Upper lobe of left lung (tissue), 6 donors: ENCODE measurements at regions not wholly inside any gene's neighbourhood (a gene's known extent, or its start where the extent isn't known, plus 50 kb on each side); places are given as distances from the start of the nearest gene placed in this dataset.

ENCODE experiments used
- ATAC-seq, 2 donors: fragments of 200-7000 bp; cut with Tn5 transposase; one replicate each; pipeline ENCODE4 v1.9.1; 2022; ENCODE audit warnings: mild to moderate bottlenecking in 2 of 2, moderate library complexity in 2 of 2; ENCODE audit not compliant: low FRiP score in 2 of 2
- DNase-seq, 2 donors: peaks; one replicate each; pipeline ENCODE4 v3.0.0-alpha.2; 2019 to 2020
- H3K27ac ChIP-seq, 4 donors: fragments of 200-600 bp; sonication (generic); one replicate each; pipeline ENCODE4 v1.5.1; 2016 to 2019
- H3K27me3 ChIP-seq, 4 donors: fragments of 200-600 bp; sonication (generic); one replicate each; pipeline ENCODE4 v1.5.1; 2017 to 2019
- H3K36me3 ChIP-seq, 4 donors: fragments of 200-600 bp; sonication (generic); one replicate each; pipeline ENCODE4 v1.5.1; 2016 to 2019
- H3K4me1 ChIP-seq, 4 donors: fragments of 200-600 bp; sonication (generic); one replicate each; pipeline ENCODE4 v1.5.1; 2018 to 2019
- H3K4me3 ChIP-seq, 4 donors: fragments of 200-600 bp; sonication (generic); one replicate each; pipeline ENCODE4 v1.5.1; 2017 to 2019; ENCODE audit warnings: mild to moderate bottlenecking in 2 of 4, moderate library complexity in 1 of 4
- H3K9me3 ChIP-seq, 4 donors: fragments of 200-600 bp; sonication (generic); one replicate each; pipeline ENCODE4 v1.5.1; 2018 to 2019
- EP300 ChIP-seq, 4 donors: sonication (generic); formaldehyde crosslinking; IDR thresholded peaks; one replicate each; pipeline ENCODE4 v1.5.1; 2017; ENCODE audit warnings: antibody characterized with exemption in 4 of 4, control low read depth in 2 of 4
- POLR2A ChIP-seq, 4 donors: fragments of 450-650 bp; IDR thresholded peaks; one replicate each; pipeline ENCODE4 v1.5.1; 2016 to 2017; ENCODE audit warnings: antibody characterized with exemption in 4 of 4, mild to moderate bottlenecking in 2 of 4
- POLR2AphosphoS5 ChIP-seq, 2 donors: sonication (generic); formaldehyde crosslinking; IDR thresholded peaks; one replicate each; pipeline ENCODE4 v1.5.1; 2017; ENCODE audit warnings: antibody characterized with exemption in 2 of 2
- WGBS, 2 donors: methylation state at CpG; one replicate each; pipeline ENCODE4 v1.1.5; 2017 to 2018; 5-methylcytosine and 5-hydroxymethylcytosine counted together
- TF ChIP-seq, protein P1 (sequence below), 6 experiments: fragments of 450-650 bp in 4 of 6; fragments of 200-600 bp in 2 of 6; sonication (generic) in 2 of 6; IDR thresholded peaks; one replicate each; pipeline ENCODE4 v1.5.1; 2016 to 2019; ENCODE audit warnings: antibody characterized with exemption in 6 of 6
- donor health status: DM: no; HTN: no; CAD: no; lungs with moderate emphysema.
- donor health status: DM: no; HTN: yes; CAD: no; lungs with severe emphysema.

DNA sequence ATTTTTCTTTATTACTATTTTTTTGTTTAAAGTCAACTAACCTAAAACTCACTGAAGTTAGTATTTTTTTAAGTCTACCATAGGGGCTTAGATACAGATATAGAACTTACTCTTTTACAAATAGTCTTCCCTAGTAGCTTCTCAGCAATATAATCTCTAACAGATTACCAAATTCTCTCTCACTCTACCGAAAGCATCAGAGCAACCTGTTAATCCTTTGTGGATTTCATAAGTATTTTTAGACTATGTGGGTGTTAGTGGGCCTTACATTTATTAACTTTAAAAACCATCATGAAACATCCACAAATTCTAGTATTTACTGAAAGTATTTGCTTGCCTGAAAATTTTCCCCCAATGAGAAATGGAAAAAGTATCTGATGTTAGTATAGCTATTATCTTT is 84.6 kb upstream of the TFPI start:
- TF ChIP-seq, protein P1, sequence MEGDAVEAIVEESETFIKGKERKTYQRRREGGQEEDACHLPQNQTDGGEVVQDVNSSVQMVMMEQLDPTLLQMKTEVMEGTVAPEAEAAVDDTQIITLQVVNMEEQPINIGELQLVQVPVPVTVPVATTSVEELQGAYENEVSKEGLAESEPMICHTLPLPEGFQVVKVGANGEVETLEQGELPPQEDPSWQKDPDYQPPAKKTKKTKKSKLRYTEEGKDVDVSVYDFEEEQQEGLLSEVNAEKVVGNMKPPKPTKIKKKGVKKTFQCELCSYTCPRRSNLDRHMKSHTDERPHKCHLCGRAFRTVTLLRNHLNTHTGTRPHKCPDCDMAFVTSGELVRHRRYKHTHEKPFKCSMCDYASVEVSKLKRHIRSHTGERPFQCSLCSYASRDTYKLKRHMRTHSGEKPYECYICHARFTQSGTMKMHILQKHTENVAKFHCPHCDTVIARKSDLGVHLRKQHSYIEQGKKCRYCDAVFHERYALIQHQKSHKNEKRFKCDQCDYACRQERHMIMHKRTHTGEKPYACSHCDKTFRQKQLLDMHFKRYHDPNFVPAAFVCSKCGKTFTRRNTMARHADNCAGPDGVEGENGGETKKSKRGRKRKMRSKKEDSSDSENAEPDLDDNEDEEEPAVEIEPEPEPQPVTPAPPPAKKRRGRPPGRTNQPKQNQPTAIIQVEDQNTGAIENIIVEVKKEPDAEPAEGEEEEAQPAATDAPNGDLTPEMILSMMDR (IDR thresholded peaks at IDR 0.05) = no peak
- no peak for TF ChIP-seq POLR2AphosphoS5 (IDR thresholded peaks at IDR 0.05)
- TF ChIP-seq POLR2A (IDR thresholded peaks at IDR 0.05) = no peak
- TF ChIP-seq EP300 (IDR thresholded peaks at IDR 0.05) = no peak
- Histone ChIP-seq H3K27me3 (no peaks in the 10 kb centered on the region), H3K9me3 (no peaks in the 10 kb centered on the region), H3K4me1 (no peaks in the 10 kb centered on the region), H3K27ac (no peak overlapping the region), H3K4me3 (no peak overlapping the region), H3K36me3 (no peaks in the 10 kb centered on the region)
- ATAC-seq (no peak), DNase-seq (no peak)
- WGBS, 2 donors = 93 to 95% methylated on average over 1 of the region's 1 CpG

DNA sequence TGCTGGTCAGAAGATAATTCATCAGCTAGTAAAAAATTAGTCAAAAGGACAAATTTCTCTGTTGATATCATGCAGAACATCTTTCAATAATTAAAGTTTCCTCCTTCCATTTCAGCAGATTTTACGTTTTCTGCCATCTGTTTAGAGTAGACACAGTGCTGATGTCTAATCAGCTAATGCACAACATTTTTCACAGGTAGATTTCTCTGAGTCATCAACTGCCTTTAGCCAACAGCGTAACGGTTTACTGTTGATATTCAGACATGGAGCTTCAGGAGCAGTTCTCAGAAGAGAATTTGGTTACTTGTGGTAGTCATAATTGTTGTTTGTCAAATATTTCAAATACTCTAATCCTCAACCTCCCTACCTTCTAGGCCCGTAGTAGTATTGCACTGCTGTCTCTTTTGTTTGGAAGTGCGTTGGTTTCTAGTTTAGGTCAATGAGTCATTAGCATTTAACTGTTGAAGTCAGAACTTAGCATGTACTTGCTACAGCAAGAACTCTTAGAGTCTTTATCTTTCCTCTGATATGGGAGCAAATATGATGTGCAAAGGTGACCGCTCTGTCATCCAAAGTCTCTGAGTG is 86.8 kb upstream of the TFPI start:
- DNase-seq (no peak), ATAC-seq (no peak)
- Histone ChIP-seq H3K27me3 (no peaks in the 10 kb centered on the region), H3K36me3 (no peaks in the 10 kb centered on the region), H3K4me3 (no peak overlapping the region), H3K9me3 (no peaks in the 10 kb centered on the region), H3K4me1 (no peaks in the 10 kb centered on the region), H3K27ac (no peak overlapping the region)
- TF ChIP-seq EP300 (IDR thresholded peaks at IDR 0.05) (no peak), POLR2AphosphoS5 (IDR thresholded peaks at IDR 0.05) (no peak), POLR2A (IDR thresholded peaks at IDR 0.05) (no peak)
- TF ChIP-seq, protein P1 (IDR thresholded peaks at IDR 0.05) = no peak
- whole genome bisulfite sequencing, 2 donors = 88 to 94% methylated on average over 6 of the region's 6 CpGs

DNA sequence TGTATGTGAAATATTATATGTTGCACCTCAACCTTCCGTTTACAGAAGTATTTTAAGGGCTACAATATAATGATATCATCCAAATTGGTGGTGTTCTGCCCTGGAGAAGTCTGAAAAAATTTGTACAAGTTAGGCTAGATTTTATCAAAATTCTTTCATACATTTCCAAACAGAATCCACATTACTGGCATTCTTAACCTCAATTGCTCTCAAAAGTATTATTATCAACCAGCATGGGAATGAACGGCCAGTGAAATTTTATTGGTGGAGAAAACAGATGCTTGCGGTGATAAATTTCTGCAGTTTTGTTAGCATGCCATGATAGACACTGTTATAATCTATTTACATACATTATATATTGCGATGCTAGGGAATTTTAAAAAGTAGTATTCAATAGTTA is 88.3 kb upstream of the TFPI start:
- no peak for TF ChIP-seq POLR2A (IDR thresholded peaks at IDR 0.05)
- TF ChIP-seq, protein P1 (IDR thresholded peaks at IDR 0.05) = no peak
- no peaks in the 10 kb centered on the region for H3K27me3 ChIP-seq
- DNase-seq = no peak
- H3K4me3 ChIP-seq = no peak overlapping the region
- H3K9me3 ChIP-seq = no peaks in the 10 kb centered on the region
- no peaks in the 10 kb centered on the region for H3K4me1 ChIP-seq
- no peak for ATAC-seq
- H3K36me3 ChIP-seq = no peaks in the 10 kb centered on the region
- 77% methylated on average over 4 of the region's 4 CpGs for WGBS, 2 donors
- H3K27ac ChIP-seq = no peak overlapping the region

DNA sequence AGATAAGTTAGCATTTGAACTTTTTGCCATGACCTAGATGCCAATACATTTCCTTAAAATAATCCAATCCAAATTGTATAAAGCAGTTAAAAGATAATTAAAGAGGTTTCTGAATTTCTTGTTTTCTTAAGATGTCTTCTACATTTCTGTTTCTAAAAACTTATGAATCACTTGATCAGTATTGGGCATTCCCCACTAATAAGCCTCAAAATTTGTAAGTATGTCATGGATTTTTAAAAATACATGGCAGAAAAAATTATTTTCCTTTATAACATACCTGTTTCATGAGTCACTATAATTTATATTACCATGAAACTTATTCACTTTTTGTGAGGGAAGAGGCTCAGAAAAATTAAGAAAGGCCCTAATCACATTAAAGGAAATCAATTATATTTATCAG is 90.3 kb upstream of the TFPI start:
- TF ChIP-seq POLR2A (IDR thresholded peaks at IDR 0.05) = no peak
- TF ChIP-seq POLR2AphosphoS5 (IDR thresholded peaks at IDR 0.05) = no peak
- H3K27me3 ChIP-seq = no peaks in the 10 kb centered on the region
- H3K27ac ChIP-seq = no peak overlapping the region
- H3K9me3 ChIP-seq = no peaks in the 10 kb centered on the region
- no peak overlapping the region for H3K4me3 ChIP-seq
- H3K4me1 ChIP-seq = no peaks in the 10 kb centered on the region
- ATAC-seq (no peak), DNase-seq (no peak)
- no peaks in the 10 kb centered on the region for H3K36me3 ChIP-seq

- Histone ChIP-seq H3K27ac (no peak overlapping the region), H3K9me3 (no peaks in the 10 kb centered on the region), H3K27me3 (no peaks in the 10 kb centered on the region), H3K4me3 (no peak overlapping the region), H3K4me1 (no peaks in the 10 kb centered on the region), H3K36me3 (no peaks in the 10 kb centered on the region)
- DNase-seq = no peak
- TF ChIP-seq POLR2A (IDR thresholded peaks at IDR 0.05) (no peak), POLR2AphosphoS5 (IDR thresholded peaks at IDR 0.05) (no peak), EP300 (IDR thresholded peaks at IDR 0.05) (no peak)
- TF ChIP-seq, protein P1 (IDR thresholded peaks at IDR 0.05) = no peak
- no peak for ATAC-seq
- WGBS, 2 donors = 74 to 83% methylated on average over 1 of the region's 1 CpG
These were observed 90.7 kb upstream of the TFPI start for GRCh38 chr2:187644981-187645380.
